ENCODE measurements at regions not wholly inside any gene's neighbourhood (a gene's known extent, or its start where the extent isn't known, plus 50 kb on each side); places are given as distances from the start of the nearest gene placed in this dataset.
"Not testable (repeated sequence)": the region's sequence is repeated elsewhere in the genome, so short reads cannot be mapped to it uniquely, and the experiment has no call there.

GRCh38 chr10:29703271-29703670 lies 68.5 kb upstream of the SVIL start:
- in situ Hi-C loops (cut with HindIII; ENCODE audit: low pct_ligation_motif_present, low sequenced_read_pairs), result no loop called here
- Histone ChIP-seq H3K27ac (no peak overlapping the region), H3K36me3 (replicated peaks) (no peaks in the 10 kb centered on the region), H3K4me3 (ENCODE audit: low read depth, low read length) (no peak overlapping the region), H3K27me3 (replicated peaks) (no peaks in the 10 kb centered on the region)
- TF ChIP-seq CTCF (IDR thresholded peaks at IDR 0.05; ENCODE audit: low read depth, low read length, missing control alignments), result no peak
- no peak for DNase-seq

DNA sequence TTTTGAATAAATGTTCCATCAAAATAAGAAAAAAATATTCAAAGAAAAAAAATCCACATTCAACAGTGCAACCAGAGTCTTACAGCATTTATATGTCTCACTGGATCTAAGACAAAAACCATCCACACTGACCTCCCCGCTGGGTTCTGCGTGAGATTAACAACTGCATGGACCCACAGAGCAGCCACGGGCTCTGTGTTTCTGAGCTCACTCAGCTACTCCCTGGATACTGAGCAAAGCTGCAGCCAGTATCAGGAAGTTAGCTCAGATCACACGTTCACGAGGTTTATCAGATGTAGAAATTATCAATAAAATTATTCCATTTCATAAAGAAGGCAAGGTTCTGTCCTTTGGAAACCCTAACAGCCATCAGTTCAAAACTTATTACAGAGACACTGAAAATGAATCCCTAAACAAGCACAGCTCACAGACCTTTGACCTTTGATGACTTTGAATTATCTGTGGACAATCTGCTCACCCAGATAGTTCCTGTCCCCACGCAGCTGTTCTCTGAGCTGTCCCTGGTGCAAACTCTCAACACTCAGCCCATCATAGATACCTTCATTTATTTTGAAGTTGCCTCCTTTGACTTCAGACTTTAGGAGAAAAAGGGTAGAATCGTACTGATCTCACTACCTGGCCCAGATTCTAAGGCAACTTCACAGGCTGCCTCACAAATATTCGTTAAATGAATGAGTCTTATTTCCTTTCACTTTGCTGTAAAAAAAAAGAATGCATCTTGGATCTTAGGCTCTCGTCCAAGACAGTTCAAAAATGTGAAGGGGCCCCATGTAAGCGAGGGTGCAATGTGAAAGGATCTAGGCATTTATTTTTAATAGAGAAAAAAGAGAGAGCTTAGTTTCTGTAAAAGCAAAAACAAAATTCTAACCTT lies 67.7 kb upstream of the SVIL start:
- H3K36me3 ChIP-seq (replicated peaks), result no peaks in the 10 kb centered on the region
- DNase-seq, result no peak
- H3K27me3 ChIP-seq (replicated peaks), result no peaks in the 10 kb centered on the region
- no peak for TF ChIP-seq CTCF (IDR thresholded peaks at IDR 0.05; ENCODE audit: low read depth, low read length, missing control alignments)
- in situ Hi-C loops (cut with HindIII; ENCODE audit: low pct_ligation_motif_present, low sequenced_read_pairs), result no loop called here
- no peak overlapping the region for H3K27ac ChIP-seq
- no peak overlapping the region for H3K4me3 ChIP-seq (ENCODE audit: low read depth, low read length)

GRCh38 chr10:29701306-29701705 lies 66.5 kb upstream of the SVIL start:
- no peak for DNase-seq
- in situ Hi-C loops (cut with HindIII; ENCODE audit: low pct_ligation_motif_present, low sequenced_read_pairs), result no loop called here
- no peak overlapping the region for H3K27ac ChIP-seq

GRCh38 chr10:29699621-29700020 lies 64.8 kb upstream of the SVIL start:
- H3K4me3 ChIP-seq (ENCODE audit: low read depth, low read length), result no peak overlapping the region
- DNase-seq, result no peak
- TF ChIP-seq CTCF (IDR thresholded peaks at IDR 0.05; ENCODE audit: low read depth, low read length, missing control alignments), result no peak
- no peaks in the 10 kb centered on the region for H3K27me3 ChIP-seq (replicated peaks)
- in situ Hi-C loops (cut with HindIII; ENCODE audit: low pct_ligation_motif_present, low sequenced_read_pairs), result no loop called here
- H3K36me3 ChIP-seq (replicated peaks), result no peaks in the 10 kb centered on the region
- no peak overlapping the region for H3K27ac ChIP-seq

More at GRCh38 chr10:29701306-29701705, 66.5 kb upstream of the SVIL start:
- Histone ChIP-seq H3K27me3 (replicated peaks) (no peaks in the 10 kb centered on the region), H3K36me3 (replicated peaks) (no peaks in the 10 kb centered on the region), H3K4me3 (ENCODE audit: low read depth, low read length) (no peak overlapping the region)
- no peak for TF ChIP-seq CTCF (IDR thresholded peaks at IDR 0.05; ENCODE audit: low read depth, low read length, missing control alignments)

DNA sequence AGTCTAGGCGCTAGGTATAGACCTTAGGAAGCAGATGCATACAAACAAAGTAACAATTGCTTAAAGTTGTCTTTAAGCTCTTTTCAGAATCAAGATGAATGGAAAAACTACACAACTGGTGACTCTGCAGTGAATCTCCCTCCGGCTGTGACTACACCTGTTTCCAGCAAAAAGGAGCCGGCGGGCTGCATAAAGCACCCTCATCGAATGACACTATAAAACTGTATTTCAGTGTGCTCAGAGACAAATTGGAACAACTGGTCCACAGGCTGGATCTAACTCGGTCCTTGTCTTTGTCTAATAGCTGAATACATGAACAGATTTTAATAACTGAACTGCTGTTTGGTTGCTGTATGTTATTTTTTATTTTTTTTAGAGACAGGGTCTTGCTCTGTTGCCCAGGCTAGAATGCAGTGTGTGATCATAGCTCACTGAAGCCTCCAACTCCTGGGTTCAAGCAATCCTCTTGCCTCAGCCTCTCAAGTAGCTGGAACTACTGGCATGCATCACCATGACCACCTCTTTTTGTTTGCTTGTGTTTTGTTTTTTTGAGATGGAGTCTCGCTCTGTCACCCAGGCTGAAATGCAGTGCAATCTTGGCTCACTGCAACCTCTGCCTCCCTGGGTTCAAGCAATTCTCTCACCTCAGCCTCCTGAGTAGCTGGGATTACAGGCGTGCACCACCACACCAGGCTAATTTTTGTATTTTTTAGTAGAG lies 64.2 kb upstream of the SVIL start:
- H3K27me3 ChIP-seq (replicated peaks), result no peaks in the 10 kb centered on the region
- H3K27ac ChIP-seq, result no peak overlapping the region
- DNase-seq, result no peak
- H3K36me3 ChIP-seq (replicated peaks), result no peaks in the 10 kb centered on the region
- in situ Hi-C loops (cut with HindIII; ENCODE audit: low pct_ligation_motif_present, low sequenced_read_pairs), result no loop called here
- no peak for TF ChIP-seq CTCF (IDR thresholded peaks at IDR 0.05; ENCODE audit: low read depth, low read length, missing control alignments)
- H3K4me3 ChIP-seq (ENCODE audit: low read depth, low read length), result no peak overlapping the region

- H3K27ac ChIP-seq; H3K36me3 ChIP-seq (replicated peaks); H3K4me3 ChIP-seq (ENCODE audit: low read depth, low read length); H3K27me3 ChIP-seq (replicated peaks); in situ Hi-C loops (cut with HindIII; ENCODE audit: low pct_ligation_motif_present, low sequenced_read_pairs); DNase-seq: not testable (repeated sequence)
Measured at GRCh38 chr10:29696581-29696980, 61.8 kb upstream of the SVIL start.
